ENCODE measurements at regions not wholly inside any gene's neighbourhood (a gene's known extent, or its start where the extent isn't known, plus 50 kb on each side); places are given as distances from the start of the nearest gene placed in this dataset.
"Not testable (repeated sequence)": the region's sequence is repeated elsewhere in the genome, so short reads cannot be mapped to it uniquely, and the experiment has no call there.

- no peaks in the 10 kb centered on the region for H3K9me3 ChIP-seq (ENCODE audit: control insufficient read depth, insufficient read depth, low read length)
- no peak overlapping the region for H3K4me3 ChIP-seq (ENCODE audit: low read length)
- Mint-ChIP-seq H3K9me3 (peaks cover 5 to 9% of the 10 kb centered on the region in 2 donors), H3K4me3 (no peak overlapping the region), H3K27me3 (ENCODE audit: low read depth in 2 of 2) (peaks cover 8 to 13% of the 10 kb centered on the region in 2 donors), H3K4me1 (no peaks in the 10 kb centered on the region), H3K27ac (no peak overlapping the region), H3K36me3 (peaks cover 8% of the 10 kb centered on the region)
- H3K27ac ChIP-seq (ENCODE audit: low read length) = no peak overlapping the region
- H3K36me3 ChIP-seq (ENCODE audit: control insufficient read depth, insufficient read depth, low read length) = no peaks in the 10 kb centered on the region
- WGBS (ENCODE audit: insufficient coverage) = 65% methylated on average over 2 of the region's 3 CpGs
- intact Hi-C loops (cut with micrococcal nuclease) = no loop called here
- no peaks in the 10 kb centered on the region for H3K4me1 ChIP-seq (ENCODE audit: control insufficient read depth, insufficient read depth, low read length)
- DNase-seq (no peak), ATAC-seq (no peak)
- TF ChIP-seq CTCF (IDR thresholded peaks at IDR 0.05) = no peak
- H3K27me3 ChIP-seq (ENCODE audit: control insufficient read depth, insufficient read depth, low read length) = no peaks in the 10 kb centered on the region
Observed at GRCh38 chr9:88614359-88614758, 79.4 kb downstream of the NXNL2 start.

GRCh38 chr9:88623698-88624097, 88.7 kb downstream of the NXNL2 start:
- no peaks in the 10 kb centered on the region for H3K36me3 ChIP-seq (ENCODE audit: control insufficient read depth, insufficient read depth, low read length)
- H3K27me3 ChIP-seq (ENCODE audit: control insufficient read depth, insufficient read depth, low read length) = no peaks in the 10 kb centered on the region
- DNase-seq = no peak
- no peaks in the 10 kb centered on the region for H3K9me3 ChIP-seq (ENCODE audit: control insufficient read depth, insufficient read depth, low read length)
- H3K27ac ChIP-seq (ENCODE audit: low read length) = no peak overlapping the region
- no peaks in the 10 kb centered on the region for H3K4me1 ChIP-seq (ENCODE audit: control insufficient read depth, insufficient read depth, low read length)
- Mint-ChIP-seq H3K9me3 (no peaks in the 10 kb centered on the region), H3K4me1 (no peaks in the 10 kb centered on the region), H3K4me3 (no peak overlapping the region), H3K27me3 (ENCODE audit: low read depth in 2 of 2) (peaks cover 0 to 23% of the 10 kb centered on the region in 2 donors), H3K36me3 (no peaks in the 10 kb centered on the region), H3K27ac (no peak overlapping the region)
- intact Hi-C loops (cut with micrococcal nuclease) = no loop called here
- no peak overlapping the region for H3K4me3 ChIP-seq (ENCODE audit: low read length)
- TF ChIP-seq CTCF (IDR thresholded peaks at IDR 0.05) = no peak
- ATAC-seq = no peak

- TF ChIP-seq CTCF (IDR thresholded peaks at IDR 0.05) = no peak
- no CpG with 5 or more reads among the region's 2 CpGs for WGBS (ENCODE audit: insufficient coverage)
- peaks cover under 1 to 6% of the 10 kb centered on the region in 2 donors for H3K27me3 Mint-ChIP-seq (ENCODE audit: low read depth in 2 of 2)
Observed at GRCh38 chr9:88628114-88628513, 93.1 kb downstream of the NXNL2 start.

GRCh38 chr9:88628811-88629210, 93.8 kb downstream of the NXNL2 start:
- Mint-ChIP-seq H3K4me1 (no peaks in the 10 kb centered on the region), H3K4me3 (no peak overlapping the region), H3K36me3 (no peaks in the 10 kb centered on the region), H3K27me3 (ENCODE audit: low read depth in 2 of 2) (peaks cover 1 to 4% of the 10 kb centered on the region in 2 donors), H3K27ac (no peak overlapping the region), H3K9me3 (no peaks in the 10 kb centered on the region)
- TF ChIP-seq CTCF (IDR thresholded peaks at IDR 0.05) = no peak
- intact Hi-C loops (cut with micrococcal nuclease) = no loop called here
- H3K4me1 ChIP-seq (ENCODE audit: control insufficient read depth, insufficient read depth, low read length) = no peaks in the 10 kb centered on the region
- H3K4me3 ChIP-seq (ENCODE audit: low read length) = no peak overlapping the region
- H3K27me3 ChIP-seq (ENCODE audit: control insufficient read depth, insufficient read depth, low read length) = no peaks in the 10 kb centered on the region
- DNase-seq = no peak
- no peaks in the 10 kb centered on the region for H3K36me3 ChIP-seq (ENCODE audit: control insufficient read depth, insufficient read depth, low read length)
- ATAC-seq = no peak
- H3K27ac ChIP-seq (ENCODE audit: low read length) = no peak overlapping the region
- H3K9me3 ChIP-seq (ENCODE audit: control insufficient read depth, insufficient read depth, low read length) = no peaks in the 10 kb centered on the region

More at GRCh38 chr9:88628114-88628513, 93.1 kb downstream of the NXNL2 start:
- H3K36me3 ChIP-seq (ENCODE audit: control insufficient read depth, insufficient read depth, low read length) = no peaks in the 10 kb centered on the region
- Mint-ChIP-seq H3K9me3 (no peaks in the 10 kb centered on the region), H3K4me1 (no peaks in the 10 kb centered on the region), H3K4me3 (no peak overlapping the region), H3K27ac (no peak overlapping the region), H3K36me3 (no peaks in the 10 kb centered on the region)
- intact Hi-C loops (cut with micrococcal nuclease) = no loop called here
- ATAC-seq = no peak
- no peak for DNase-seq
- no peaks in the 10 kb centered on the region for H3K9me3 ChIP-seq (ENCODE audit: control insufficient read depth, insufficient read depth, low read length)
- no peaks in the 10 kb centered on the region for H3K27me3 ChIP-seq (ENCODE audit: control insufficient read depth, insufficient read depth, low read length)
- H3K4me1 ChIP-seq (ENCODE audit: control insufficient read depth, insufficient read depth, low read length) = no peaks in the 10 kb centered on the region
- no peak overlapping the region for H3K4me3 ChIP-seq (ENCODE audit: low read length)
- H3K27ac ChIP-seq (ENCODE audit: low read length) = no peak overlapping the region

- ATAC-seq; H3K27me3 Mint-ChIP-seq (ENCODE audit: low read depth in 2 of 2); H3K4me3 Mint-ChIP-seq; H3K4me3 ChIP-seq (ENCODE audit: low read length); H3K9me3 ChIP-seq (ENCODE audit: control insufficient read depth, insufficient read depth, low read length); H3K27ac ChIP-seq (ENCODE audit: low read length); H3K27ac Mint-ChIP-seq; H3K4me1 ChIP-seq (ENCODE audit: control insufficient read depth, insufficient read depth, low read length); H3K9me3 Mint-ChIP-seq; intact Hi-C loops (cut with micrococcal nuclease); H3K27me3 ChIP-seq (ENCODE audit: control insufficient read depth, insufficient read depth, low read length); H3K36me3 Mint-ChIP-seq; DNase-seq; H3K4me1 Mint-ChIP-seq; H3K36me3 ChIP-seq (ENCODE audit: control insufficient read depth, insufficient read depth, low read length): not testable (repeated sequence)
- WGBS (ENCODE audit: insufficient coverage) = 67% methylated on average over 1 of the region's 3 CpGs
Observed at GRCh38 chr9:88630574-88630973, 95.6 kb downstream of the NXNL2 start.
